ENCODE measurements at regions not wholly inside any gene's neighbourhood (a gene's known extent, or its start where the extent isn't known, plus 50 kb on each side); places are given as distances from the start of the nearest gene placed in this dataset.

- DNase-seq (ENCODE audit: low spot score), result no peak
Measured at GRCh38 chr2:37838541-37839167, 86.4 kb upstream of the RMDN2 start.

- DNase-seq (ENCODE audit: low spot score), result no peak
Measured at GRCh38 chr2:37839991-37840390, 85.1 kb upstream of the RMDN2 start.

- no peak for DNase-seq (ENCODE audit: low spot score)
Measured at GRCh38 chr2:37842732-37843440, 82.2 kb upstream of the RMDN2 start.

GRCh38 chr2:37843556-37843955, 81.5 kb upstream of the RMDN2 start:
- DNase-seq (ENCODE audit: low spot score), result no peak

- DNase-seq (ENCODE audit: low spot score), result no peak
Measured at GRCh38 chr2:37846207-37846606, 78.9 kb upstream of the RMDN2 start.

GRCh38 chr2:37847792-37848191, 77.3 kb upstream of the RMDN2 start:
- DNase-seq (ENCODE audit: low spot score), result no peak

- DNase-seq (ENCODE audit: low spot score), result no peak
Measured at GRCh38 chr2:37848451-37848850, 76.6 kb upstream of the RMDN2 start.

- DNase-seq (ENCODE audit: low spot score), result no peak
Measured at GRCh38 chr2:37849911-37850310, 75.2 kb upstream of the RMDN2 start.

- no peak for DNase-seq (ENCODE audit: low spot score)
Measured at GRCh38 chr2:37851428-37851827, 73.7 kb upstream of the RMDN2 start.

GRCh38 chr2:37851828-37852584, 73.1 kb upstream of the RMDN2 start:
- DNase-seq (ENCODE audit: low spot score), result no peak

- no peak for DNase-seq (ENCODE audit: low spot score)
Measured at GRCh38 chr2:37852585-37853014, 72.5 kb upstream of the RMDN2 start.

- no peak for DNase-seq (ENCODE audit: low spot score)
Measured at GRCh38 chr2:37854676-37855282, 70.3 kb upstream of the RMDN2 start.

- no peak for DNase-seq (ENCODE audit: low spot score)
Measured at GRCh38 chr2:37855283-37856041, 69.6 kb upstream of the RMDN2 start.

GRCh38 chr2:37856101-37856751, 68.9 kb upstream of the RMDN2 start:
- no peak for DNase-seq (ENCODE audit: low spot score)

- DNase-seq (ENCODE audit: low spot score), result no peak
Measured at GRCh38 chr2:37857575-37858399, 67.3 kb upstream of the RMDN2 start.

GRCh38 chr2:37858400-37858711, 66.7 kb upstream of the RMDN2 start:
- no peak for DNase-seq (ENCODE audit: low spot score)

GRCh38 chr2:37858725-37859267, 66.3 kb upstream of the RMDN2 start:
- DNase-seq (ENCODE audit: low spot score), result no peak

- DNase-seq (ENCODE audit: low spot score), result no peak
Measured at GRCh38 chr2:37862620-37863019, 62.5 kb upstream of the RMDN2 start.

- no peak for DNase-seq (ENCODE audit: low spot score)
Measured at GRCh38 chr2:37864217-37864616, 60.9 kb upstream of the RMDN2 start.

GRCh38 chr2:37865640-37866039, 59.4 kb upstream of the RMDN2 start:
- DNase-seq (ENCODE audit: low spot score), result no peak

Measured in HuH-7.5 (cell line).